DOHH2 (cell line): ENCODE measurements at regions not wholly inside any gene's neighbourhood (a gene's known extent, or its start where the extent isn't known, plus 50 kb on each side); places are given as distances from the start of the nearest gene placed in this dataset.

Experiments used
- EZH2phosphoT487 ChIP-seq: fragments of 200-600 bp; sonication (generic); IDR thresholded peaks from 2 replicates; pipeline ENCODE4 v1.6.1; 2017; ENCODE audit warnings: borderline replicate concordance, mild to moderate bottlenecking, antibody characterized with exemption, low read length, moderate library complexity, mixed read lengths
- TF ChIP-seq, protein P1 (sequence below): fragments of 200-600 bp; sonication (generic); IDR thresholded peaks from one replicate; pipeline ENCODE4 v1.5.1; 2014; ENCODE audit warnings: antibody characterized with exemption, mild to moderate bottlenecking, low read depth, low read length; ENCODE audit not compliant: poor library complexity, severe bottlenecking

DNA sequence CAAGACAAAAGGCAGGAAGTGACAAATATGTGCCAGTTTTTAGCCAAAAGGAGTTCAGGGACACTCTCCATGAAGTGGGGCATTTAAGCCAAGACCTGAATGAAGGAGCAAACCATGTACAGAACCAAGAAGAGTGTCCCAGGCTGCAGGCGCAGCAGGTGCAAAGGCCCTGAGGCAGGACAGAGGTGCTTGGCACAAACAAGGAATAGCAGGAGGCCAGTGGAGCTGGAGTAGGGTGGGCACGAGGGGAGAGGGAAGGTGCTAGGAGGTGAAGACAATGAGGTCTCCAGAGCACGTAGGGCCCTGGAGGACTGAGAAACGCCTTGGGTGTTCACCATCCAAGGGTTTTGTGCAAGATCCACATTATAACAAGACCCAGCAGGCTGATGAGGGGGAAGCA lies 474.1 kb downstream of the MN1 start:
- TF ChIP-seq, protein P1, sequence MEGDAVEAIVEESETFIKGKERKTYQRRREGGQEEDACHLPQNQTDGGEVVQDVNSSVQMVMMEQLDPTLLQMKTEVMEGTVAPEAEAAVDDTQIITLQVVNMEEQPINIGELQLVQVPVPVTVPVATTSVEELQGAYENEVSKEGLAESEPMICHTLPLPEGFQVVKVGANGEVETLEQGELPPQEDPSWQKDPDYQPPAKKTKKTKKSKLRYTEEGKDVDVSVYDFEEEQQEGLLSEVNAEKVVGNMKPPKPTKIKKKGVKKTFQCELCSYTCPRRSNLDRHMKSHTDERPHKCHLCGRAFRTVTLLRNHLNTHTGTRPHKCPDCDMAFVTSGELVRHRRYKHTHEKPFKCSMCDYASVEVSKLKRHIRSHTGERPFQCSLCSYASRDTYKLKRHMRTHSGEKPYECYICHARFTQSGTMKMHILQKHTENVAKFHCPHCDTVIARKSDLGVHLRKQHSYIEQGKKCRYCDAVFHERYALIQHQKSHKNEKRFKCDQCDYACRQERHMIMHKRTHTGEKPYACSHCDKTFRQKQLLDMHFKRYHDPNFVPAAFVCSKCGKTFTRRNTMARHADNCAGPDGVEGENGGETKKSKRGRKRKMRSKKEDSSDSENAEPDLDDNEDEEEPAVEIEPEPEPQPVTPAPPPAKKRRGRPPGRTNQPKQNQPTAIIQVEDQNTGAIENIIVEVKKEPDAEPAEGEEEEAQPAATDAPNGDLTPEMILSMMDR = no peak
- no peak for TF ChIP-seq EZH2phosphoT487
